ENCODE measurements at regions not wholly inside any gene's neighbourhood (a gene's known extent, or its start where the extent isn't known, plus 50 kb on each side); places are given as distances from the start of the nearest gene placed in this dataset.

DNA sequence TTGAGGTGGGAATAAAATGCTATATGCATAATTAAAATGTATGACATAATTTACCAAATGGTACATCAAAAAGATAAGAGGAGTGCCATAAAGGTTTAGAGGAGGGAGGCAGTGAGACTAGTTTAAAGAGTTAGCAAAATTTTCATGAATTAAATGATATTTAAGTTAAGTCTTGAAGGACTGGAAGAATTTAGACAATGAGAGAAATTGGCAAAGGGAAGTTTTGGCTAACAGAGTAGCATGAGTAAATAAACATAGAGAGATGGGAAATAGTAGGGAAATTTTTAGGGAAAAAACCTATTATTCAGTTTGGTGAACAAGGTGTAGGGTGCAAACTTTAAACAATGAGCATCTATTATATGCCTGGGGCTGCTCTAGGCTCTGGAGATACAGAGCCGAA lies 68.8 kb downstream of the CAVIN2 start:
- H3K9me1 ChIP-seq (ENCODE audit: control insufficient read depth, extremely low read depth, insufficient read depth, low read length), result no peaks in the 10 kb centered on the region
- H3K4me3 ChIP-seq (ENCODE audit: control insufficient read depth in 2 of 3, extremely low read depth in 1 of 3, insufficient read depth in 2 of 3, low read depth in 1 of 3, low read length in 3 of 3), result no peak overlapping the region
- dilution Hi-C loops (cut with MboI; ENCODE audit: extremely low pct_ligation_motif_present, low sequenced_read_pairs), result no loop called here
- no peaks in the 10 kb centered on the region for H3K79me2 ChIP-seq (ENCODE audit: control insufficient read depth, insufficient read depth, low read length)
- no peaks in the 10 kb centered on the region for H3K36me3 ChIP-seq (ENCODE audit: control insufficient read depth in 2 of 2, extremely low read depth in 1 of 2, insufficient read depth in 2 of 2, low read length in 2 of 2)
- H3K27ac ChIP-seq (ENCODE audit: control insufficient read depth, insufficient read depth, low read length), result no peak overlapping the region
- H3K9me3 ChIP-seq (ENCODE audit: control insufficient read depth, low read depth, low read length), result no peaks in the 10 kb centered on the region
- TF ChIP-seq, protein P1, sequence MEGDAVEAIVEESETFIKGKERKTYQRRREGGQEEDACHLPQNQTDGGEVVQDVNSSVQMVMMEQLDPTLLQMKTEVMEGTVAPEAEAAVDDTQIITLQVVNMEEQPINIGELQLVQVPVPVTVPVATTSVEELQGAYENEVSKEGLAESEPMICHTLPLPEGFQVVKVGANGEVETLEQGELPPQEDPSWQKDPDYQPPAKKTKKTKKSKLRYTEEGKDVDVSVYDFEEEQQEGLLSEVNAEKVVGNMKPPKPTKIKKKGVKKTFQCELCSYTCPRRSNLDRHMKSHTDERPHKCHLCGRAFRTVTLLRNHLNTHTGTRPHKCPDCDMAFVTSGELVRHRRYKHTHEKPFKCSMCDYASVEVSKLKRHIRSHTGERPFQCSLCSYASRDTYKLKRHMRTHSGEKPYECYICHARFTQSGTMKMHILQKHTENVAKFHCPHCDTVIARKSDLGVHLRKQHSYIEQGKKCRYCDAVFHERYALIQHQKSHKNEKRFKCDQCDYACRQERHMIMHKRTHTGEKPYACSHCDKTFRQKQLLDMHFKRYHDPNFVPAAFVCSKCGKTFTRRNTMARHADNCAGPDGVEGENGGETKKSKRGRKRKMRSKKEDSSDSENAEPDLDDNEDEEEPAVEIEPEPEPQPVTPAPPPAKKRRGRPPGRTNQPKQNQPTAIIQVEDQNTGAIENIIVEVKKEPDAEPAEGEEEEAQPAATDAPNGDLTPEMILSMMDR (optimal IDR thresholded peaks at IDR 0.05 in 1 of 3, IDR thresholded peaks at IDR 0.05 in 1 of 3, conservative IDR thresholded peaks at IDR 0.05 in 1 of 3; ENCODE audit: extremely low read depth in 1 of 3, insufficient read depth in 2 of 3, low read length in 3 of 3), result no peak
- TF ChIP-seq EZH2 (IDR thresholded peaks at IDR 0.05; ENCODE audit: low read length), result no peak
- no peaks in the 10 kb centered on the region for H3K27me3 ChIP-seq (ENCODE audit: control insufficient read depth, extremely low read depth, insufficient read depth, low read length)
- no peak overlapping the region for H2AFZ ChIP-seq (ENCODE audit: control insufficient read depth, low read length)
- FAIRE-seq (no peak), DNase-seq (ENCODE audit: low read depth, low spot score) (no peak)
- no peak overlapping the region for H3K9ac ChIP-seq (ENCODE audit: control insufficient read depth, extremely low read depth, insufficient read depth, low read length)
- H3K4me2 ChIP-seq (ENCODE audit: control insufficient read depth, extremely low read depth, insufficient read depth, low read depth, low read length), result no peak overlapping the region
- H3K4me1 ChIP-seq (ENCODE audit: control insufficient read depth, extremely low read depth, insufficient read depth, low read length), result no peaks in the 10 kb centered on the region
- no peaks in the 10 kb centered on the region for H4K20me1 ChIP-seq (ENCODE audit: control insufficient read depth, extremely low read depth, insufficient read depth, low read length)

DNA sequence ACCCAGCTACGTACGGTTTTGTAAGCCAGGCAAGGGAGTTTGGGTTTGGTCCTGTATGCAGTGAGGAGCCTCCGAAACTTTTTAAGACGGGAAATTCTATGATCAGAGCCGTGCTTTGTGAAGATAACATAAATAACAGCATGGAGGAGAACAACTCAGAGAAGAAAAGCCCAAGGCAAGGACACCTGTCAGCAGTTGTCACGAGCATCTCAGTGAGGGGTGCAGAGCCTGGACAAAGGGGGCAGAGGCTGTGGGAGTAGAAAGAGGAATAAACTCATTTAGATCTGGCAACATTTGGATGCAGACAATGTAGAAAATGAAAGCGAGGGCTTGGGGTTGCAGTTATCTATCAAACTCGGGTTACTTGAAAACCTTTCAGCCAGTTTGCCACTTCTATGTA lies 64.5 kb downstream of the CAVIN2 start:
- no peak overlapping the region for H3K4me3 ChIP-seq (ENCODE audit: control insufficient read depth in 2 of 3, extremely low read depth in 1 of 3, insufficient read depth in 2 of 3, low read depth in 1 of 3, low read length in 3 of 3)
- H3K27ac ChIP-seq (ENCODE audit: control insufficient read depth, insufficient read depth, low read length), result no peak overlapping the region
- H3K36me3 ChIP-seq (ENCODE audit: control insufficient read depth in 2 of 2, extremely low read depth in 1 of 2, insufficient read depth in 2 of 2, low read length in 2 of 2), result no peaks in the 10 kb centered on the region
- H4K20me1 ChIP-seq (ENCODE audit: control insufficient read depth, extremely low read depth, insufficient read depth, low read length), result no peaks in the 10 kb centered on the region
- H3K9me3 ChIP-seq (ENCODE audit: control insufficient read depth, low read depth, low read length), result no peaks in the 10 kb centered on the region
- TF ChIP-seq, protein P1 (optimal IDR thresholded peaks at IDR 0.05 in 1 of 3, IDR thresholded peaks at IDR 0.05 in 1 of 3, conservative IDR thresholded peaks at IDR 0.05 in 1 of 3; ENCODE audit: extremely low read depth in 1 of 3, insufficient read depth in 2 of 3, low read length in 3 of 3), result no peak
- TF ChIP-seq EZH2 (IDR thresholded peaks at IDR 0.05; ENCODE audit: low read length), result no peak
- no peaks in the 10 kb centered on the region for H3K27me3 ChIP-seq (ENCODE audit: control insufficient read depth, extremely low read depth, insufficient read depth, low read length)
- no peaks in the 10 kb centered on the region for H3K4me1 ChIP-seq (ENCODE audit: control insufficient read depth, extremely low read depth, insufficient read depth, low read length)
- H3K79me2 ChIP-seq (ENCODE audit: control insufficient read depth, insufficient read depth, low read length), result no peaks in the 10 kb centered on the region
- no peak overlapping the region for H3K4me2 ChIP-seq (ENCODE audit: control insufficient read depth, extremely low read depth, insufficient read depth, low read depth, low read length)
- DNase-seq (ENCODE audit: low read depth, low spot score) (no peak), FAIRE-seq (no peak)
- dilution Hi-C loops (cut with MboI; ENCODE audit: extremely low pct_ligation_motif_present, low sequenced_read_pairs), result no loop called here
- H3K9me1 ChIP-seq (ENCODE audit: control insufficient read depth, extremely low read depth, insufficient read depth, low read length), result no peaks in the 10 kb centered on the region
- no peak overlapping the region for H3K9ac ChIP-seq (ENCODE audit: control insufficient read depth, extremely low read depth, insufficient read depth, low read length)
- H2AFZ ChIP-seq (ENCODE audit: control insufficient read depth, low read length), result no peak overlapping the region

Data from keratinocyte (primary cell).